HG03103 (cell line): ENCODE measurements at regions not wholly inside any gene's neighbourhood (a gene's known extent, or its start where the extent isn't known, plus 50 kb on each side); places are given as distances from the start of the nearest gene placed in this dataset.
"Not testable (repeated sequence)": the region's sequence is repeated elsewhere in the genome, so short reads cannot be mapped to it uniquely, and the experiment has no call there.

Experiments
- ATAC-seq: cut with Tn5 transposase; IDR thresholded peaks from one replicate; pipeline ENCODE4 v1.9.1; 2021; ENCODE audit warnings: low read depth; ENCODE audit not compliant: unreplicated experiment

- ATAC-seq, result no peak
Observed at GRCh38 chr7:13024121-13024674, 336.8 kb downstream of the ARL4A start.

- not testable (repeated sequence) for ATAC-seq
Observed at GRCh38 chr7:13025043-13025442, 337.6 kb downstream of the ARL4A start.

- no peak for ATAC-seq
Observed at GRCh38 chr7:13027321-13027720, 339.9 kb downstream of the ARL4A start.

- ATAC-seq, result no peak
Observed at GRCh38 chr7:13028036-13028824, 340.8 kb downstream of the ARL4A start.

- ATAC-seq, result no peak
Observed at GRCh38 chr7:13028825-13029099, 341.3 kb downstream of the ARL4A start.

- ATAC-seq, result no peak
Observed at GRCh38 chr7:13031468-13031867, 344.0 kb downstream of the ARL4A start.

GRCh38 chr7:13032084-13032483 lies 344.7 kb downstream of the ARL4A start:
- no peak for ATAC-seq

GRCh38 chr7:13032576-13032975 lies 345.1 kb downstream of the ARL4A start:
- ATAC-seq, result no peak

GRCh38 chr7:13034693-13035092 lies 347.3 kb downstream of the ARL4A start:
- ATAC-seq, result no peak

GRCh38 chr7:13035233-13035632 lies 347.8 kb downstream of the ARL4A start:
- ATAC-seq, result no peak

- no peak for ATAC-seq
Observed at GRCh38 chr7:13036256-13036780, 348.9 kb downstream of the ARL4A start.

- no peak for ATAC-seq
Observed at GRCh38 chr7:13037216-13037615, 349.8 kb downstream of the ARL4A start.

- no peak for ATAC-seq
Observed at GRCh38 chr7:13041368-13041988, 354.0 kb downstream of the ARL4A start.

- ATAC-seq, result no peak
Observed at GRCh38 chr7:13042605-13043236, 355.3 kb downstream of the ARL4A start.

GRCh38 chr7:13044309-13044708 lies 356.9 kb downstream of the ARL4A start:
- no peak for ATAC-seq

GRCh38 chr7:13047061-13047460 lies 359.6 kb downstream of the ARL4A start:
- no peak for ATAC-seq

- no peak for ATAC-seq
Observed at GRCh38 chr7:13049946-13050345, 362.5 kb downstream of the ARL4A start.

- no peak for ATAC-seq
Observed at GRCh38 chr7:13050703-13051102, 363.3 kb downstream of the ARL4A start.

GRCh38 chr7:13055732-13056368 lies 368.4 kb downstream of the ARL4A start:
- no peak for ATAC-seq

GRCh38 chr7:13057462-13058200 lies 370.2 kb downstream of the ARL4A start:
- ATAC-seq, result peak; percentile 92
